HG02610 (cell line): ENCODE measurements at regions not wholly inside any gene's neighbourhood (a gene's known extent, or its start where the extent isn't known, plus 50 kb on each side); places are given as distances from the start of the nearest gene placed in this dataset.
"Not testable (repeated sequence)": the region's sequence is repeated elsewhere in the genome, so short reads cannot be mapped to it uniquely, and the experiment has no call there.

Source experiments
- ATAC-seq: cut with Tn5 transposase; IDR thresholded peaks from one replicate; pipeline ENCODE4 v1.9.1; 2021; ENCODE audit warnings: mild to moderate bottlenecking, moderate library complexity; ENCODE audit not compliant: unreplicated experiment

- ATAC-seq, result no peak
Observed at GRCh38 chr5:97568382-97568781, 385.3 kb upstream of the RIOK2 start.

- no peak for ATAC-seq
Observed at GRCh38 chr5:97570242-97570641, 387.2 kb upstream of the RIOK2 start.

GRCh38 chr5:97575322-97575721, 392.3 kb upstream of the RIOK2 start:
- ATAC-seq, result no peak

- ATAC-seq, result no peak
Observed at GRCh38 chr5:97576956-97577355, 393.9 kb upstream of the RIOK2 start.

- not testable (repeated sequence) for ATAC-seq
Observed at GRCh38 chr5:97579977-97580376, 396.9 kb upstream of the RIOK2 start.

- ATAC-seq, result no peak
Observed at GRCh38 chr5:97580746-97581145, 397.7 kb upstream of the RIOK2 start.

- ATAC-seq, result no peak
Observed at GRCh38 chr5:97591781-97592180, 408.7 kb upstream of the RIOK2 start.

- ATAC-seq, result no peak
Observed at GRCh38 chr5:97600486-97600885, 417.4 kb upstream of the RIOK2 start.

GRCh38 chr5:97601651-97602050, 418.6 kb upstream of the RIOK2 start:
- no peak for ATAC-seq

GRCh38 chr5:97606531-97606930, 423.5 kb upstream of the RIOK2 start:
- ATAC-seq, result no peak

GRCh38 chr5:97608501-97608900, 425.5 kb upstream of the RIOK2 start:
- no peak for ATAC-seq

GRCh38 chr5:97618721-97619120, 435.7 kb upstream of the RIOK2 start:
- no peak for ATAC-seq

GRCh38 chr5:97623441-97623840, 440.4 kb upstream of the RIOK2 start:
- no peak for ATAC-seq

GRCh38 chr5:97624886-97625285, 441.8 kb upstream of the RIOK2 start:
- no peak for ATAC-seq

GRCh38 chr5:97627272-97627671, 444.2 kb upstream of the RIOK2 start:
- no peak for ATAC-seq

GRCh38 chr5:97628031-97628430, 445.0 kb upstream of the RIOK2 start:
- ATAC-seq, result no peak

- ATAC-seq, result no peak
Observed at GRCh38 chr5:97628807-97629206, 445.8 kb upstream of the RIOK2 start.

GRCh38 chr5:97629276-97629675, 446.2 kb upstream of the RIOK2 start:
- no peak for ATAC-seq

GRCh38 chr5:97635553-97635952, 452.5 kb upstream of the RIOK2 start:
- ATAC-seq, result no peak

- ATAC-seq, result no peak
Observed at GRCh38 chr5:97636766-97637165, 453.7 kb upstream of the RIOK2 start.

- no peak for ATAC-seq
Observed at GRCh38 chr5:97641081-97641480, 458.0 kb upstream of the RIOK2 start.

- no peak for ATAC-seq
Observed at GRCh38 chr5:97644206-97644605, 461.2 kb upstream of the RIOK2 start.

- no peak for ATAC-seq
Observed at GRCh38 chr5:97644896-97645295, 461.8 kb upstream of the RIOK2 start.

GRCh38 chr5:97657239-97657638, 474.2 kb upstream of the RIOK2 start:
- no peak for ATAC-seq
